Stimulated activated CD4-positive, alpha-beta T cell treated with anti-CD3 and anti-CD28 coated beads, Interleukin-12 subunit alpha, Interleukin-12 subunit beta, amount 100 ng/mL, for 24 hours (primary cell): ENCODE measurements at regions not wholly inside any gene's neighbourhood (a gene's known extent, or its start where the extent isn't known, plus 50 kb on each side); places are given as distances from the start of the nearest gene placed in this dataset.

Experiments
- DNase-seq, 2 experiments: peaks; one replicate each; pipeline ENCODE4 v3.0.0-alpha.2; 2020; ENCODE audit warnings: low read depth in 2 of 2

DNA sequence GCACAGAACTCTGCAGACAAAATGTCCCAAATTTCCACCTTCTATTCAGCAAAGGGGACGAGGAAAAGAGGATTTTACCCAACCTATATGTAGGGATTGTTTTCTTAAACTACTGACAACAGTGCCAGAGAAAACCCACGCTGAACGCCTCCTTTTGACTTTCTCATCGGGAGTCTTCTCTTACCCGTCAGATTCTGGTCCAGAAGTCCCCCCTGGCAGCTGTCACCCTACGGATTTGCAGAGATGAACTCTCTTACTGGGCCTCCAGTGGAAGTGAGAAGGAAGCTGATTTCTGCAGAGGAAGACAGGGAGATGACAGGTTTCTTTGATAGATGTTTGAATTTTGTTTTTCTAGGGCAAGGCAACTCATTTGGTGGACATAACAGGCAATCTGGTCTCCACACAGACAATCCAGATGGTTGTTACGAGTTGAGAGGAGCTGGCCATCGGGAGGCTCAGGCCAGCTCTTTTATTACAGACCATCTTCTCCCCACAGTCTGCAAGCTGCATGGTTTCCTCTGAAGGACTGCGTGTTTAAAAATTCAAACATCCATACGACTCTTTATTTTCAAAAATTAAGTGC, 804.3 kb downstream of the RNF144A start:
- no peak for DNase-seq

DNA sequence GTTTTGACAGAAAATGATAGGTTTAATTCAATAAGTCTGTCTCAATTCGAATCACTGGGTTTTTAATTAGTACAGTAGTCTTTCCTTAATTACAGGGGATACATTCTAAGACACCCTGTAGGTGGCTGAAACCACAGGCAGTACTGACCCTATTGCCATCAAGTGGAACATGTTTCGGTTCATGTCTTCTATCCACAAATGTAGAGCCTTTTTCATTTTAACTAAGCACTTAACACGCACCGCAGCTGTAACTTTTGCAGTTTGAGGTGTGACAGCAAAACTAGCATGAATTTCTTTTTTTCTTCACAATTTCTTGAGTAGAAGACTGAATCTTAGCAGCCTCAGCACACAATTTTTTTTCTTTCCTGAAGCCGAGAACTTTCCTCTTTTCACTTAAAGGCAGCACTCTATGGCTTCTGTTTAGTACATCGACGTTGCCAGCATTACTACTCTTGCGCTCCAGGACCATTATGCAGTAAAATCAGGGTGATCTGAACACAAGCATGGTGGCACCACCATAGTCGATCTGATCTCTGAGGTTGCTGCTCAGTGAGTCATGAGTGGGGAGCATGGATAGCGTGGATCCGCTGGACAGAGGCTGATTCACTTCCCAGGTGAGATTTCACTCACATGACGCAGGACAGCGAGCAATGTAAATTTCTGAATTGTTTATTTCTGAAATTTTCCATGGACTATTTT, 805.1 kb downstream of the RNF144A start:
- no peak for DNase-seq

DNA sequence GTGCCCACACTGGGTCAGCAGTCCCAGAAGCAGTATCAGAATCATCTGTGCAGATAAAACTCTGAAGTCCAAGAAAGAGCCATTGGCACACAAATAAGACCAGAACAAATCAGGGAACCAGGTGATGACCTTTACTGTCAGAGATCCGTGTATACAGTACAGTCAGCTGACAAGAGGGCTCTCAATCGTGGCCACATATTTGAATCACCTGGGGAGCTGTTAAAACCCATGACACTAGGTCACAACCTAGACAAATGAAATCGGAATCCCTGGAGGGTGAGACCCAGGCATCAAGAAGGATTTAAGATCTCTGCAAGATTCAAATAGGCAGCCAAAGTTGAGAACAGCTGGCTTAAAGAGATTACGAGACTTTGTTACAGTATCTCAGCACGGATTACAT, 807.1 kb downstream of the RNF144A start:
- DNase-seq, result no peak

DNA sequence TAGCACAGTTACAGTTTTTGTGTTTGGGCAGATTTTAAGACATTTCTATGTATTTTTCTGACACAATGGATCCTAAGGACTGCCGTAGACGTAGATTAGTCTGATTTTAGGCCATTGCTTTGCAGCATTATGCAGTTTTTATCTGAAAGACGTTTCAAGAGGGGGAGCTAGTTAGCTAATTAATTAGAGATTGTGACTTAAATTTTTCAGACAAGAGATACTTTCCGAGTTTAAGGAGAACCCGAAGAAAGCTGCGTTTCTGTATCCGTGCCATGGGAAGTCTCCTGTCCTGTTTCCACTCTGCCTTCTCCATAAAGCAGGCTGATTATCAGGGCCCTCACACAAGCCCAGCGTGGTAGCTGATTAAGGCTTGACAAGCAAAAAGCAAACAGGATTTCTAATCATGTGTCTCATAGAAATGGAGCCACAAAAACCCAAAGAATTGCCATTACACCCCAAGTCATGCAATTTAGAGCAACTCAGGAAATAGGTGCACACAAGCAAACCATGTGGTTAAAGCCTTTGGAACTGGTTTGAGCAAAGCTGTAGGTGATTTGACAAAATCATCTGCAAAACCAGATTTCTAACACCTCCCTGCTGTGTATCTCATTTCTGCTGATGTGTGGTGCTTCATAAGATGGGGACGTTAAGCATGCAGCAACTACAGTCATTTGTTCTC, 808.1 kb downstream of the RNF144A start:
- DNase-seq, result no peak

DNA sequence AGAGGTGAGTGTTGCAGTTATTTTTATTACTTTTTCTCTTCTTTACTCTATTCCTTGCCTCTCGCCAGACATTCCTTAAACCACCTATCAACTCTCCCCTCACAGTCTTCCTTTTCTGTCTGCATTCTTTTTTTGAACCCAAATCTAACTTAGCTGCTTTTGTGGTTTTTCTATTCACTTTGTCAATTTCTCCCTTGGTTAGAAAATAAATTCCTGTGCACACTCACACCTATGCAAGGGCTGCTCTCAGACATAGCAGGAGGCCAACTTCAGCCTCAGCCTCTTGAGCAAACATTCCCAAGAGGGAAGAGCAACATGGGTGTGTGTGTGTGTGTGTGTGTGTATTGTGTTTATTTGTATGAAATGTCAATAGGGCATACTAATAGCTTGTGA, 808.6 kb downstream of the RNF144A start:
- DNase-seq, result no peak

DNA sequence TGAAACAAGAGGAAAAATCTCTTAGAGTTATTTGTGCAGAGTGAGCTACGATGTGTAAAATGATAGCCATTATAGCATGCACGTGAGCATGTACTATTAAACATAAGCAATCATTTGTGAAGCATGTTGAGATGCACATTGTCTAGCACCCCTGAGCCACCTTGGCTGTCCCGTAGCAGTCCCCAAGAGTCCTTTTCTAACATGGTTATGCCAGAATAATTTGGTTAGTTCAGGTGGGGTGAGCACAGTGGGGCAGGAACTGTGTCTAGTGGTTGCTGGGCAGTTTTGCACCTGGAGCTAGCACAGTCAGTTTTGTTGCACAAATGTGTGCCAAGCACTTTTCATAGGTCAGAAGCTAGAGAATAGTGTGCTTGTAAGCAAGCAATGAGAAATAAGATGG, 809.8 kb downstream of the RNF144A start:
- no peak for DNase-seq

DNA sequence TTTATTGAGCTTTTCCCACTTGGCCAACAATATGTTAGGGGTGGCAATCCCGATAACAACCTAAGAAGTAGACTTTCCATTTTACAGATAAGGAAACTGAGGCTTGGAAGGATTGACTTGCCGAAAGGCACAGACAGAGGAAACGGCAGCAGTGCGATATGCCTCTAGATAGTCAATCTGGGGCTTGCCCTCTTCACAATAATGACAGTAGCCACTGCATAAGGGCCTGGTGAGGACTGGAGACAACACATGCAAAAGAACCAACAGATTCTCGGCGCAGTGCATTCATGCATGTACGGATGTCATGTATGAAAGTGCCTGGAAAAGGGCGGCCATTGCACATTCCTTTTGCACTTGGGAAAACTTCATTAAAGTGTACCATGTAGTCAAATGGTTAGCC, 811.2 kb downstream of the RNF144A start:
- DNase-seq, result no peak

DNA sequence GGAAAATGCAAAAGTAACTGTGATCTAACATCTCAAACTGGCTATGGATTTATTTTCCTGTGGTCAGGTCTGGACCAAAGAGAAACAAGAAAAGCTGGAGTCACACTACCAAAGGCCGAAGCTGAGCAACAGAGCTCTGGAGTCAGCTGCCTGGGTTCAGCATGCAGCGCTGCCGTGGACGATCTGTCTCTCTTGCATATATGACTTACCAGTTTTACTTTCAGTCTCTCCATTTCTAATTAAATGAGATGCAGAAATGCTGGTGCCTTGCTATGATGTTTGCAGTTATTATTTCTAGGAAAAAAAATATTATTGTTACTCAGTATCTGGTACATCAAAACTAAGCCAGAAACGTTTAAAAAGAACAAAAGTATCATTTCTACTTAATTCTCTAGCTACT, 813.2 kb downstream of the RNF144A start:
- DNase-seq, result no peak

DNA sequence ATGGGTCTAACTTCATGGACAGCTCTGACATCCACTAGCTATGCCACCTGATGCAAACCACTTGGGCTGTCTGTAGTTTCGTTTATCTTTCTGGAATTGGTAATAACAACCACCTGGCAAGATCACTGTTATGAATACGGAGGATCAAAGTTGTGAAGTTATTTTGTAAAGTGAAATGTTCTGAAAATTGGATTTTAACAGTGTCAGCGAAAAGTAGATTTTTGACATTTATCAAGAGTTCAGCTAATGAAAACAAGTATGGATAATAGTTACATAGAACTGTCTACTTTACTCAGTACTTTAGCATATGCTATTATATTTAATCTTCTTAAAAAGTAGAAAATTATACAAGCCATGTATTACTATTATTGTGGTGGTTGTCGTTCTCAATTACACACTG, 813.8 kb downstream of the RNF144A start:
- no peak for DNase-seq

DNA sequence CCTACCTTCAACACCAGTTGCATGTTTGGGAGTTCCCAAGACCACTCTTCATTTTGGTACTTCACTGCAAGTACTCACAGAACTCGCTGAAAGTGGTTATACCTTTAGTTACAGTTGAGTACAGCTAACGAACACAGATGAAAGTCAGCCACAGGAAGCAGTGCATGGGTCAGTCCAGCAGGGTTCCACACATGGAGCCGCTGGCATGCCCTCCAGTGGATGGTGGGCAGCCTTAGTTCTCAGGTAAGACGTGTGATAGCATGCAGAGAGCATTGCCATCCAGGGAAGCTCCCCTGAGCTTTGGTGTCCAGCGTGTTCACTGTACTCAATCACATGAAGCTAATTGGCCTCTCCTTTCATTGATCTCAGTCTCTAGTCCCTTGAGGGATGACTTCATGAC, 815.3 kb downstream of the RNF144A start:
- DNase-seq, result no peak

DNA sequence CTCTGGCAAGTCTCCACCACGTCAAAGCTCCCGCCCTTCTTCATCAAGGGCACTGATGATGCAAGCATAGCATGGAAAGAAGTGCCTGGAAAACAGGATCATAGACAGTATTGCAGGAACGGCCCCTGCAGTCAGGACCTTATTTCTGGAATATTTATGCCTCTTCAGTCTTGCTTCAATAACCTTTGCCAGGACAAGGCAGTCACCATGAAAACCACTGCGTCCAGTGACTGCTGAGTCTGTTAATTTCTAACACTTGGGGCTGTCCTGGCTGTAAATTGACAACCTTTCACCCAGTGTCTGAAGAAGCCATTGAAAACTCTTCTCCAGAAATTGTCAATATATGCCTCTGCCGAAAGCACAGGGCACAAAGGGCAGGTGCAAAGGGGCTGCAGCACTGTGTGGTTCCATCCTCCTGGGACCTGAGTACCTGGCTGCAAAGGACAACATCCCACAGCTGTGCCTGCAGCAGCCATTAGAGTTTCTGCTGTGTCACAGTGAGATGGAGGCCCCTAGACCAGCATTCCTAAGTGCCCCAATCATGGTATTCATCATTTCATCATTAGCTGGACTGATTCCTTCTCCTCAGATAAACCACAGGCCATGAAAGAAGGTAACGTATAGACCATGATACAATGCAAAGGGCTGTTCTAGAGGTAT, 819.6 kb downstream of the RNF144A start:
- no peak for DNase-seq

DNA sequence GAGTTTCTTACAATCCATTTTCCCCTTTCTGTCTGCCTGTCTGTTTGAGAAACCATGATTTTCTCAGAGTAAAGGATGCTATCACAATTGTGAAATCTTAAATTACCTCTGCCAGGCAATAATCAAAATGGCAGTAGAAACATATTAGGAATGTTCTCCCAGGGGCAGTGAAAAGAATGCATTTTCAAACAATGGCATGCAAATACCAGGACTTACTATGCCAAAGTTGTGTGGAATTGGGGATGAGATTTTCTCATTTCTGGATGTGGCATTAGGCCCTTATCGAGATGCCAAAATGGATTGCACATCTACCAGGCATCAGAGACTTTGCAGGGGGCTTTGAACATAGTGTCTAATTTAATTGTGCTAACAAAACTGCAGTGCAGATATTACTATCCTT, 821.4 kb downstream of the RNF144A start:
- DNase-seq, result no peak

DNA sequence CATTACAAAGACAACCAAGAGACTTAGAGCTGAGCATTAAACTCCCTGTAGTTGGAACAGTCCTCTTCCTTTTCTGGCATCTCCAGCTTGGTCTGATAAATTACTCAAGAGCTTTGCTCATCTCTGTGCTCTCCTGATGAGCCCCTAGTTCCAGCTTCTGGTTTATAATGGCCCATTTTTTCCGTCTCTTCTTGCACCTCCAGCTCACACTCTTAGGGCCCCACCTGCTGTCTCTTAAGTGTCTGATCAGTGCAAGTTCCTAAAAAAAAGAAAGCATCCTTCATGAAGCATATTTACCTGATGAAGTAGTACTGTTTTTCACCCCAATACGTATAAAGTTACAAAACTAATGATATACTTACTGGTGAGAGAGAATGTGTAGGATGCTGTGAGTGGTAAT, 822.9 kb downstream of the RNF144A start:
- DNase-seq, result no peak

DNA sequence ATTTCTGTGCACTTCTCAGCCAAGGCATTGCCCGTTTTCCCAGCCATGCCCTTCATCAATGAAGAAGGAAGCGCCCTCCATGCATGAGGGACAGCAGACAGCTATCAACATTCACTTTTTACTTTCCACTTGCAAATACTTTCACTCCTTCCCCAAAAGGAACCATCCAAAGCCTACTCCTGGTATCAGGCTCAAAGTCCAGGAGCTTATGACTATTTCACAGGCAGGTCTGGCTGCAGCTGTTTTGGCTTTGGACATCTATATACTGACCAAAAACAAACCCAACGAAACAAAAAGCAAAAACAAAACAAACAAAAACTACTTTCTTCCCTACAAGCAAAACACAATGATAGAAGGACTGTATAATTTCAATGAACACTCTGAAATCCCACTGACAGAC, 825.1 kb downstream of the RNF144A start:
- DNase-seq, result no peak

DNA sequence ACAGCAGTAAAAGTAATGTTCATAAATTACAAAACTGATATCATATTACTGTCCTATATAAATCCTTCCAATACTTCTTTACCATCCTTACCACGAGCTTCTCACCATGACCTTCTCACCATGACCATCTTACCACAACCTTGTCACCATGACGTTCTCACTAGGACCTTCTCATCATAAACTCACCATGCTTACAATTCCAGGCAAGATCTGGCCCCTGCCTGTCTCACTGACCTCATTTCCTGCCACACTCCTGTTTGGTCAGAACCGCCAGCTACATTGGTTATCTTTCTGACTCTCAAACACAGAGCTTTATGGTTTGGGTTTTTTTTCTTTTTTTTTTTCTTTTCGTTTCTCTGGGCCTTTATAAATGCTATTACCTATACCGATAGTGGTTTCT, 827.6 kb downstream of the RNF144A start:
- DNase-seq, result no peak

DNA sequence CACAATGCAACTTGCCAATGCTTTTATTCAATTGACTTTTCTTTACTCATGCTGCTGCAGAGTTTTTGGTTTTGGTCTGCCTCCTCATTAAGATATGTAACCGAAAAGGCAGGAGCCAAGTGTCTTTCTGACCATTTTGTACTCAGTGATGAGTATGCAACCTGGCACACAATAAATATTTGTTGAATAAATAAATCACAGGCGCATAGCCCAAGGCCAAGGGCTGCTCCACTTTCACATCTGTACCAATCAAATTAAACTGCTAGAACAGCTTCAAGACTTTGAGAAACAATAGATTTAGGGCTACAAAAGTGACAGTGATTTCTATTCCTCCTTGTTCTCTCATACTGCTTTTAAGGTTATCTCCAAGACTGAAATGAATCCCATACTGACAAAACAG, 828.2 kb downstream of the RNF144A start:
- no peak for DNase-seq

DNA sequence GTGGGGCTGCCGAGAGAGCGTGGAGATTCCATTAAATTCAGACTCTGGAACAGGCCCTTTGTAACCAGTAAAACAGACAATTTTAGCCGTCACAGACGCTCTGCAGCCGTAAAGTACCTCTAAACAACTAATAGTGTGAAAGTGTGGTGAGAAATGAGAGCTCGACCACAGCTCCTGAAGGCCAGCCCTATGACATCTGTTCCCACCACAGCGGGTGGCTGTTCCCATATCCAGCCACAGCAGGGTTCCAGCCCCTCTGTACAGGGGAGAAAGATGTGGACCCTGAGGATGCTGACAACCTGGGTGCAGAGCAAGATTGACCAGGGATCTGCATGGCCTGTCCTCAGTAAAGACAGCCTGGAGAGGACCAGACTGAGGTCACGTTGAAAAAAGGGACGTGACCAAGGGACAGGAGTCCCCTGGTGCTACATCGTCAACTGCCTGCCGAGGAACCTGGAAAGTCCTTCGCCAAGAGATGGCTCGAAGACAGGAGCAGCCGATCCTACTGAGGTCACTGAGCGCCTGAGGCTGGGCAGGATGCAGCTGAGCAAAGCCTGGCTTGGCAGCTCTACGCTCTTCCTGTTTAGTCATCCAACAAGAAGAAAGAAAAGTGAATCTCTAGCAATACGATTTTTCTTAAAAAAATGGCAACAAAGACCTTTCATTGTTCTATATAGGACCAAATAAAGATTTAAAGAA, 831.7 kb downstream of the RNF144A start:
- no peak for DNase-seq

DNA sequence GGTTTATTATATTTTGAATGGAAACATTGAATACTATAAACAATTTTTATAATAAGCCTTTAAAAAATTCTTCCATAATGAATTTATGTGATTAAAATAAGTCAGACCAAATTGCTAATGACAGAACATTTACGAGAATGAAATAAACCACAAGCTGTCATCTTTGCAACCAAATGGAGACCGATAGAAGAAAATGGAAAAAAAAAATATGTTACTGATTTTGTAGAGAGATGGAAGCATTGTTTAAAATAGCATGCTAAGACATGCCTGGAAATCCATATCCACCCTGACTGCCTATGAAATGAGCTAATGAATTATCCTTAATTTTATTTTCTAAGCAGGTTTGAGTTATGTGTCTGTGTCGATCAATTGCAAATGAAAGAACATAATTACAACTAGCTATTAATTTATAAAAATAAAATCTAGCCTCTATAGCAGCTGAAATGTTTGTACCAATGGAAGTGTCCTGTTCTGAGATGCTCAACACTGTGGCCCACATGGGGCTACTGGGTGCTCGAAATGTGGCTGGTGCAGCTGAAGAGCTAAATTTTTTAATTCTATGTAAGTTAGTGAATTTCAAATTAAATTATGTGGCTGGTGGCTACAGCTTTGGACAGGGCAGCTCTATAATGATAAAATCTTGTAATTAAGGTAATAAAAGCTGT, 832.8 kb downstream of the RNF144A start:
- DNase-seq, result no peak

DNA sequence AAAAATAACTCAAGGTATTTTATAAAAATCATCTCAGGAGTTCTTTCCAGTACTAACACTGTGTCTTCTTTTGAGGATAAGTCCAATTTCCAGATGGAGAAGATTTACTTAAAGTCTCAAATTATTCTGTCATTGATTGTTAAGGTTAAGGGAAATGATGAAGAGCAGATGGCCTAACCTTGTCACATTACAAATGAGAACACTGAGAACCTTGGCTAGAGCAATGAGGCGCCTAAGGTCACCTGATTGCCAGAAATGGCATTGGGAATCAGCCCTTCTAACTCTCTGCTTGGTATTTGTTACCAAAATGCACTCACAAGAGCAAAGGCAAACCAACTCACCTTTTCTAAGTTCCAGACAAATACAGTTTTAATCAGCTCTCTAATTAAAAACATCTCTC, 835.1 kb downstream of the RNF144A start:
- no peak for DNase-seq

DNA sequence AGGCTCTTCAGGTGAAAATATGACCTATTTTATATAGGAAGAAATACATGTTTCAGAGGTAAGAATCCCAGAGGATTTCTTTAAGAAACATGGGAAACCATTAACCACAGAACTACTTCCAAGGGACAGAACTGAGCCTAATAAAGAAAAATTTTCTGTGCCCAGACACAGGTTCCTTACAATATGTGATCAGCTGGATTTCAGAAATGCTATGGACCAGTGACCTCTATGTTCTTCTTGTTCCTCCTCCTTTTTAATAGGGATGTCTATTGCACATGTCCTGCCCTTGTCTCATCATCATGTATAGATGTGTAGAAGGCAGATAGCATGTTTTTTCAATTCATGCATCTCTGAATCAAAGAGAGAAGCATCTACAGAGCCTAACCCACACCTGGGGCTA, 836.6 kb downstream of the RNF144A start:
- DNase-seq, result no peak

DNA sequence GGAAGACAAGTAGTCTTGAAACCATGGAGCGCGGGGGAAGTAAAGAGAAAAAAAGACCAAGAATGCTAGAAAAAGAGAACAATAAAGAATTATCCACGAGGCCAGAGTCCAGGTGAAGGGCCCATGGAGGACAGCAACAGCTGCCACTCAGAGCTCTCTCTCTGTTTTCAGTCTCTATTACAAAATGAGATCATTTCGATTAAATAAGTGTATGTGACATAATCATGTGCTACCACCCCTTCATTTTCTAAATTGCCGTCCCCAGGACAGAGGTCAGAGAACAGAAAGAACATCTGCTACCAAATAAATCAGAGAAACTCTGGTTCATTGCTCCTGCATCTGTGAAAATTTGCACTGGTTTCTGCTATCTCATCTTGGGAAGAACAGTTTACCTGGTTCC, 838.7 kb downstream of the RNF144A start:
- no peak for DNase-seq
